Activated B cell treated with CpG ODN at 0.5 μM for 24 hours (primary cell): ENCODE measurements at regions not wholly inside any gene's neighbourhood (a gene's known extent, or its start where the extent isn't known, plus 50 kb on each side); places are given as distances from the start of the nearest gene placed in this dataset.

ENCODE experiments used
- ATAC-seq: fragments of 200-7000 bp; cut with Tn5 transposase; one replicate; pipeline ENCODE4 v1.10.0; 2021; ENCODE audit warnings: low read depth, mild to moderate bottlenecking, moderate library complexity
- CTCF ChIA-PET: fragments of 350-600 bp; sonication (Branson Sonifier 250); formaldehyde crosslinking; loops from one replicate; lab custom pipeline; 2021; ENCODE audit warnings: antibody characterized with exemption; lab: Charles Lee
- POLR2A ChIA-PET: fragments of 350-600 bp; sonication (Branson Sonifier 250); formaldehyde crosslinking; loops from one replicate; lab custom pipeline; 2021; ENCODE audit warnings: antibody characterized with exemption; lab: Charles Lee
- DNase-seq: peaks from one replicate; pipeline ENCODE4 v3.0.0; 2022
- H3K27ac Mint-ChIP-seq: one replicate; pipeline ENCODE4 v1.8.0; 2020; ENCODE audit warnings: mixed read lengths
- H3K27me3 Mint-ChIP-seq: one replicate; pipeline ENCODE4 v1.8.0; 2021; ENCODE audit warnings: mixed read lengths
- H3K36me3 Mint-ChIP-seq: one replicate; pipeline ENCODE4 v1.8.0; 2021; ENCODE audit warnings: low read depth, mixed read lengths
- H3K4me1 Mint-ChIP-seq: one replicate; pipeline ENCODE4 v1.8.0; 2021; ENCODE audit warnings: mixed read lengths
- H3K4me3 Mint-ChIP-seq: one replicate; pipeline ENCODE4 v1.8.0; 2020; ENCODE audit warnings: mild to moderate bottlenecking, mixed read lengths
- H3K9me3 Mint-ChIP-seq: one replicate; pipeline ENCODE4 v1.8.0; 2020; ENCODE audit warnings: mixed read lengths
- CTCF ChIP-seq: fragments of 200-600 bp; IDR thresholded peaks from one replicate; pipeline ENCODE4 v1.8.0; 2022; ENCODE audit warnings: antibody characterized with exemption, mild to moderate bottlenecking
- intact Hi-C: fragments of 100-400 bp; cut with micrococcal nuclease; formaldehyde crosslinking; loops from one replicate; pipeline ENCODE4 v1.15.1; 2024

DNA sequence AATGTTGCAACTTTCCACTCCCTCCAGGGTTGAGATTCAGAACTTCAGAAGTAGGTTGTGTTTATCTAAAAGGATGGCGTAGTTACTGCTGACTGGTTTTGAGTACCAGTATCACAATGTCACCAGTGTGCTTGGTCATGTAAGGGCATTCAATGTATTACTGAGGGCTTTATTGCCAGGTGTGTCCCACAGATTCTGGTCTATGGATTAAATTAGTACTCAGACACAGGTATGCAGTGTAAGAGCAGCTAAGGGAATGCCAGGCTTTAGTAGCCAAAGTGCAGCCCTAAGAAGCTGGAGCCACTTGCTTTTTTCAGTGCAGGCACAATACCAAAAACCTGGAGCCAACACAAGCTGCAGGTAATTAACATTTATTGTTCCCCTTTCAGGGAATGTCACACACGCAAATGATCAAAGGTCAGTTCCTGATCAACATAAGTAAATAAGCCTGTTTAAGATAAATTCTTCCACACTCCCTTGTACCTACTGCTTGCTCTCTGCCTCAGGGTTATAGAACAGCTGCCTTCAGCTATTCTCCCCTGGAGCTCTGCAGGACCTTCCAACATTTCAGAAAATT lies 130.1 kb upstream of the ZNF91 start:
- peaks cover 7% of the 10 kb centered on the region for H3K9me3 Mint-ChIP-seq
- H3K27me3 Mint-ChIP-seq = no peaks in the 10 kb centered on the region
- H3K27ac Mint-ChIP-seq = no peak overlapping the region
- ChIA-PET POLR2A (no interaction called here), CTCF (no interaction called here)
- intact Hi-C loops = no loop called here
- ATAC-seq (no peak), DNase-seq (no peak)
- no peaks in the 10 kb centered on the region for H3K36me3 Mint-ChIP-seq
- TF ChIP-seq CTCF = no peak
- no peaks in the 10 kb centered on the region for H3K4me1 Mint-ChIP-seq
- no peak overlapping the region for H3K4me3 Mint-ChIP-seq

GRCh38 chr19:23523863-23524262 lies 128.6 kb upstream of the ZNF91 start:
- no peak overlapping the region for H3K4me3 Mint-ChIP-seq
- no peaks in the 10 kb centered on the region for H3K36me3 Mint-ChIP-seq
- peaks cover 5% of the 10 kb centered on the region for H3K9me3 Mint-ChIP-seq
- ChIA-PET POLR2A (no interaction called here), CTCF (no interaction called here)
- H3K27me3 Mint-ChIP-seq = no peaks in the 10 kb centered on the region
- H3K4me1 Mint-ChIP-seq = no peaks in the 10 kb centered on the region
- intact Hi-C loops = no loop called here
- ATAC-seq (no peak), DNase-seq (no peak)
- no peak overlapping the region for H3K27ac Mint-ChIP-seq
- no peak for TF ChIP-seq CTCF

- H3K27ac Mint-ChIP-seq = no peak overlapping the region
- intact Hi-C loops = no loop called here
- no peak for ATAC-seq
- H3K4me1 Mint-ChIP-seq = no peaks in the 10 kb centered on the region
- no peak for TF ChIP-seq CTCF
- CTCF ChIA-PET = no interaction called here
- no peaks in the 10 kb centered on the region for H3K27me3 Mint-ChIP-seq
- H3K4me3 Mint-ChIP-seq = no peak overlapping the region
- H3K9me3 Mint-ChIP-seq = peaks cover 4% of the 10 kb centered on the region
- no peaks in the 10 kb centered on the region for H3K36me3 Mint-ChIP-seq
- POLR2A ChIA-PET = no interaction called here
- no peak for DNase-seq
These were observed 127.2 kb upstream of the ZNF91 start for GRCh38 chr19:23522431-23522830.

DNA sequence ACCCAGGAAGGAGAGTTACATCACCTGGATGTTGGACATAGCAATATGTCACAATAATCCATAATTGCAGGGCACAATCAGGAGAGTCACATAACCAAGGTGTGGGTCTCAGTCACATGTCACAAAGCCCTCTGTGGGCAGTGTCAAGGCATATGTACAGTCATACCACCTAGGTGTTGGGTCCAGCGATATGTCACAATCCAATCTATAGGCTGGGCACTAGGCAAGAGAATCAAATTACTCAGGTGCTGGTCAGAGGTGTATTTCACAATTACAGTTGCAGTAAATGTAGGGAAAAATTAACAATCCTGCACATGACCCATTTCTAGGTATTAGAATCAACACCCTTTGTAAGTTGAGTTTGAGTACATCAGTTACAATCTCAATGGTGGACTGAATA lies 126.2 kb upstream of the ZNF91 start:
- H3K9me3 Mint-ChIP-seq = peaks cover 3% of the 10 kb centered on the region
- ChIA-PET POLR2A (no interaction called here), CTCF (no interaction called here)
- no peaks in the 10 kb centered on the region for H3K27me3 Mint-ChIP-seq
- DNase-seq (no peak), ATAC-seq (no peak)
- no peak overlapping the region for H3K27ac Mint-ChIP-seq
- H3K36me3 Mint-ChIP-seq = no peaks in the 10 kb centered on the region
- H3K4me1 Mint-ChIP-seq = no peaks in the 10 kb centered on the region
- no peak overlapping the region for H3K4me3 Mint-ChIP-seq
- TF ChIP-seq CTCF = no peak
- intact Hi-C loops = no loop called here

DNA sequence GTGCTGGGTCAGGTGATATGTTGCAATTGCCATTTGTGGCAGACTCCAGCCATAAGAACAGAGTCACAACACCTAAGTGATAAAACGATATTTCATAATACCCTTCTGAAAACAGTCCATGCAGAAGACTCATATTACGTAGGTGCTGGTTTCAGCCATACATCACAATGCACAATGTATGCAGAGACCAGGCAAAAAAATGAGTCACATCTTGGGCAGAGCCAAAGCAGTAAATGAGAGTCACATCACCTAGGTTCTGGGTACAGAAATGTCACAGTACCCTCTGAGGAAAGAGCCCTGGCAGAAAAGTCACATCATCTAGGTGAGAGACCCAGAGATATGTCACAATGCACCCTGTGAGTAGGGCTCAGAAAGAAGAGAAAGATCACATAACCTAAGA lies 125.2 kb upstream of the ZNF91 start:
- intact Hi-C loops = no loop called here
- no peak overlapping the region for H3K4me3 Mint-ChIP-seq
- CTCF ChIA-PET = no interaction called here

More for the DNA sequence above, 125.2 kb upstream of the ZNF91 start:
- no peak for TF ChIP-seq CTCF
- no peak overlapping the region for H3K27ac Mint-ChIP-seq
- H3K36me3 Mint-ChIP-seq = no peaks in the 10 kb centered on the region
- no peaks in the 10 kb centered on the region for H3K27me3 Mint-ChIP-seq
- H3K4me1 Mint-ChIP-seq = no peaks in the 10 kb centered on the region
- POLR2A ChIA-PET = no interaction called here
- ATAC-seq (no peak), DNase-seq (no peak)
- H3K9me3 Mint-ChIP-seq = peaks cover 3% of the 10 kb centered on the region
